HCEC 1CT (cell line): ENCODE measurements at regions not wholly inside any gene's neighbourhood (a gene's known extent, or its start where the extent isn't known, plus 50 kb on each side); places are given as distances from the start of the nearest gene placed in this dataset.

Experiments used
- DNase-seq: peaks from one replicate; pipeline ENCODE4 v3.0.0-alpha.2; 2017

GRCh38 chr6:3640868-3641267 is 110.6 kb downstream of the PXDC1 start:
- DNase-seq, result no peak

GRCh38 chr6:3638662-3639061 is 112.9 kb downstream of the PXDC1 start:
- no peak for DNase-seq

- DNase-seq, result no peak
Measured at GRCh38 chr6:3636060-3636459, 115.5 kb downstream of the PXDC1 start.

GRCh38 chr6:3635482-3635881 is 116.0 kb downstream of the PXDC1 start:
- no peak for DNase-seq

- no peak for DNase-seq
Measured at GRCh38 chr6:3634280-3634816, 117.2 kb downstream of the PXDC1 start.

GRCh38 chr6:3633711-3634110 is 117.8 kb downstream of the PXDC1 start:
- DNase-seq, result no peak

- DNase-seq, result no peak
Measured at GRCh38 chr6:3631877-3632276, 119.6 kb downstream of the PXDC1 start.

- no peak for DNase-seq
Measured at GRCh38 chr6:3631186-3631585, 120.3 kb downstream of the PXDC1 start.

- DNase-seq, result no peak
Measured at GRCh38 chr6:3630258-3630835, 121.2 kb downstream of the PXDC1 start.

- no peak for DNase-seq
Measured at GRCh38 chr6:3627956-3628835, 123.3 kb downstream of the PXDC1 start.

GRCh38 chr6:3627501-3627900 is 124.0 kb downstream of the PXDC1 start:
- no peak for DNase-seq

- no peak for DNase-seq
Measured at GRCh38 chr6:3625980-3626563, 125.4 kb downstream of the PXDC1 start.

- DNase-seq, result no peak
Measured at GRCh38 chr6:3625149-3625979, 126.1 kb downstream of the PXDC1 start.

- no peak for DNase-seq
Measured at GRCh38 chr6:3624250-3625136, 127.0 kb downstream of the PXDC1 start.

- DNase-seq, result no peak
Measured at GRCh38 chr6:3623451-3624249, 127.9 kb downstream of the PXDC1 start.

GRCh38 chr6:3621411-3621810 is 130.1 kb downstream of the PXDC1 start:
- DNase-seq, result no peak

- DNase-seq, result no peak
Measured at GRCh38 chr6:3620937-3621336, 130.6 kb downstream of the PXDC1 start.

GRCh38 chr6:3620389-3620788 is 131.1 kb downstream of the PXDC1 start:
- DNase-seq, result no peak

GRCh38 chr6:3619800-3620199 is 131.7 kb downstream of the PXDC1 start:
- no peak for DNase-seq

- no peak for DNase-seq
Measured at GRCh38 chr6:3619201-3619600, 132.3 kb downstream of the PXDC1 start.

- DNase-seq, result no peak
Measured at GRCh38 chr6:3618642-3619041, 132.9 kb downstream of the PXDC1 start.
